Mammary epithelial cell (primary cell): ENCODE measurements at regions not wholly inside any gene's neighbourhood (a gene's known extent, or its start where the extent isn't known, plus 50 kb on each side); places are given as distances from the start of the nearest gene placed in this dataset.

Experiments used
- CTCF ChIP-seq, 2 donors: IDR thresholded peaks in 1 of 2; conservative IDR thresholded peaks in 1 of 2; 2 replicates each; pipeline ENCODE4 v1.5.1; 2011 to 2012; ENCODE audit warnings: inconsistent platforms in 2 of 2, low read length in 2 of 2, mild to moderate bottlenecking in 2 of 2, control low read depth in 1 of 2, low read depth in 1 of 2; ENCODE audit not compliant: insufficient read depth in 1 of 2; ENCODE audit errors: extremely low read depth in 1 of 2
- EZH2 ChIP-seq: IDR thresholded peaks from 2 replicates; pipeline ENCODE4 v1.6.1; 2012; ENCODE audit warnings: low read length, inconsistent platforms, borderline replicate concordance

GRCh38 chr2:118505436-118505835 is 342.0 kb downstream of the EN1 start:
- TF ChIP-seq CTCF (conservative IDR thresholded peaks at IDR 0.05 in 1 of 2, IDR thresholded peaks at IDR 0.05 in 1 of 2; ENCODE audit: extremely low read depth in 1 of 2, insufficient read depth in 1 of 2, low read depth in 1 of 2, low read length in 2 of 2) (no peak), EZH2 (no peak)
